Forelimb muscle (tissue), 1 donor: ENCODE measurements at regions not wholly inside any gene's neighbourhood (a gene's known extent, or its start where the extent isn't known, plus 50 kb on each side); places are given as distances from the start of the nearest gene placed in this dataset.
"Not testable (repeated sequence)": the region's sequence is repeated elsewhere in the genome, so short reads cannot be mapped to it uniquely, and the experiment has no call there.

Experiments
- DNase-seq: peaks from one replicate; pipeline ENCODE4 v3.0.0-alpha.2; 2013; ENCODE audit warnings: low read depth

GRCh38 chr17:5747276-5747675 is 163.0 kb upstream of the NLRP1 start:
- DNase-seq = no peak

GRCh38 chr17:5747964-5748363 is 163.7 kb upstream of the NLRP1 start:
- DNase-seq = no peak

- no peak for DNase-seq
Observed at GRCh38 chr17:5753421-5753820, 169.1 kb upstream of the NLRP1 start.

- DNase-seq = no peak
Observed at GRCh38 chr17:5757314-5757907, 173.1 kb upstream of the NLRP1 start.

- DNase-seq = no peak
Observed at GRCh38 chr17:5758651-5759050, 174.3 kb upstream of the NLRP1 start.

GRCh38 chr17:5759501-5759925 is 175.2 kb upstream of the NLRP1 start:
- no peak for DNase-seq

- DNase-seq = no peak
Observed at GRCh38 chr17:5762191-5762590, 177.9 kb upstream of the NLRP1 start.

GRCh38 chr17:5763595-5764306 is 179.4 kb upstream of the NLRP1 start:
- DNase-seq = no peak

- DNase-seq = peak; percentile 28
Observed at GRCh38 chr17:5769593-5770354, 185.5 kb upstream of the NLRP1 start.

- no peak for DNase-seq
Observed at GRCh38 chr17:5770441-5771270, 186.3 kb upstream of the NLRP1 start.

- not testable (repeated sequence) for DNase-seq
Observed at GRCh38 chr17:5771271-5771577, 186.9 kb upstream of the NLRP1 start.

GRCh38 chr17:5772017-5772416 is 187.7 kb upstream of the NLRP1 start:
- not testable (repeated sequence) for DNase-seq

GRCh38 chr17:5772720-5773119 is 188.4 kb upstream of the NLRP1 start:
- DNase-seq = no peak

- no peak for DNase-seq
Observed at GRCh38 chr17:5773816-5774360, 189.6 kb upstream of the NLRP1 start.

- no peak for DNase-seq
Observed at GRCh38 chr17:5775098-5775497, 190.8 kb upstream of the NLRP1 start.

- no peak for DNase-seq
Observed at GRCh38 chr17:5780476-5780875, 196.2 kb upstream of the NLRP1 start.

GRCh38 chr17:5781236-5781927 is 197.1 kb upstream of the NLRP1 start:
- DNase-seq = no peak

GRCh38 chr17:5783269-5783668 is 199.0 kb upstream of the NLRP1 start:
- no peak for DNase-seq

GRCh38 chr17:5783851-5784250 is 199.5 kb upstream of the NLRP1 start:
- no peak for DNase-seq

- no peak for DNase-seq
Observed at GRCh38 chr17:5784791-5785190, 200.5 kb upstream of the NLRP1 start.

GRCh38 chr17:5785338-5785737 is 201.0 kb upstream of the NLRP1 start:
- no peak for DNase-seq
